Prostate gland (tissue), 2 donors: ENCODE measurements at regions not wholly inside any gene's neighbourhood (a gene's known extent, or its start where the extent isn't known, plus 50 kb on each side); places are given as distances from the start of the nearest gene placed in this dataset.

Experiments
- POLR2A ChIP-seq: fragments of 450-650 bp; IDR thresholded peaks from one replicate; pipeline ENCODE4 v1.6.1; 2016; ENCODE audit warnings: antibody characterized with exemption, mild to moderate bottlenecking
- POLR2AphosphoS5 ChIP-seq: sonication (generic); formaldehyde crosslinking; IDR thresholded peaks from one replicate; pipeline ENCODE4 v1.6.1; 2017; ENCODE audit warnings: antibody characterized with exemption
- TF ChIP-seq, protein P1 (sequence below), 4 experiments: fragments of 200-600 bp in 2 of 4; fragments of 450-650 bp in 2 of 4; sonication (generic) in 2 of 4; IDR thresholded peaks; 1 replicate in 3 of 4; 2 replicates in 1 of 4; pipeline ENCODE4 v1.5.1; 2016 to 2019; ENCODE audit warnings: antibody characterized with exemption in 4 of 4, mild to moderate bottlenecking in 2 of 4, moderate library complexity in 2 of 4

DNA sequence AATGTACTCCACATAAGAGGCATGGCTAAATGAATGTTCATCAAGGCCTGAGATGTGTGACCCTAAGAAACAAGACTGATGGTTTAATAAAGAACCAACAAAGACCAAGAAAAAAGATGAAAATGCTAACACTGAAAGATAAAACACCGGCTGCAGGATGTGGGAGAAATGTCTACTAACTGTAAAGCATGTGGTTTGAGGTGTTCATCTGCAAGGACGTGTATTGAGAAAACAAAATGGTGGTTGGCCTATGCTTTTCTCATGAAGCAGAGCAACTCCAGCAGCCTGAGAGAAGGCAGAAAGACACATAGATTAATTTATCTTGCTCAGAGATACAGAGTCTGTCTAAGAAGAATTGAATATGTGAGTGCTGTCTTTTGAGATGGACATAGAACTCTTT is 109.3 kb downstream of the KDR start:
- TF ChIP-seq, protein P1, sequence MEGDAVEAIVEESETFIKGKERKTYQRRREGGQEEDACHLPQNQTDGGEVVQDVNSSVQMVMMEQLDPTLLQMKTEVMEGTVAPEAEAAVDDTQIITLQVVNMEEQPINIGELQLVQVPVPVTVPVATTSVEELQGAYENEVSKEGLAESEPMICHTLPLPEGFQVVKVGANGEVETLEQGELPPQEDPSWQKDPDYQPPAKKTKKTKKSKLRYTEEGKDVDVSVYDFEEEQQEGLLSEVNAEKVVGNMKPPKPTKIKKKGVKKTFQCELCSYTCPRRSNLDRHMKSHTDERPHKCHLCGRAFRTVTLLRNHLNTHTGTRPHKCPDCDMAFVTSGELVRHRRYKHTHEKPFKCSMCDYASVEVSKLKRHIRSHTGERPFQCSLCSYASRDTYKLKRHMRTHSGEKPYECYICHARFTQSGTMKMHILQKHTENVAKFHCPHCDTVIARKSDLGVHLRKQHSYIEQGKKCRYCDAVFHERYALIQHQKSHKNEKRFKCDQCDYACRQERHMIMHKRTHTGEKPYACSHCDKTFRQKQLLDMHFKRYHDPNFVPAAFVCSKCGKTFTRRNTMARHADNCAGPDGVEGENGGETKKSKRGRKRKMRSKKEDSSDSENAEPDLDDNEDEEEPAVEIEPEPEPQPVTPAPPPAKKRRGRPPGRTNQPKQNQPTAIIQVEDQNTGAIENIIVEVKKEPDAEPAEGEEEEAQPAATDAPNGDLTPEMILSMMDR (IDR thresholded peaks at IDR 0.05), result no peak
- TF ChIP-seq POLR2AphosphoS5, result no peak
- TF ChIP-seq POLR2A, result no peak
